ENCODE measurements at regions not wholly inside any gene's neighbourhood (a gene's known extent, or its start where the extent isn't known, plus 50 kb on each side); places are given as distances from the start of the nearest gene placed in this dataset.

DNA sequence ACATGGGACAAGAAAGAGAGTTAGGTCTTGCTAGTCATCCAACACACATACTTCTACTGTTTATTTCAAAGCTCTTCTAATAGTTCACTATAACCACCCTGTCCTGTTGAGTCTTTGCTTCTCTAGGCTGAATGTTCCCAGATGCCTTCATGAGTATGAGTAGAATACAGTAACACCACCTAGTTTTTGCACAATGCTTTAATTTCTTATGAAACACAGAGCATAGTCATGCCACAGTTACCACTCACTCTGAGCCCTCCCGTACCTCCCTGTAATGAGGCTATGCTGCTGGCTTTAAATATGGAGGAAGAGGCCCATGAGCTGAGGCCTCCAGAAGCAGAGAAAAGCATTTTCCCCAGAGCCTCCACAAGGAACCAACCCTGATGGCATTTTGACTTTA, 75.0 kb upstream of the SLC1A3 start:
- Histone ChIP-seq H3K4me3 (ENCODE audit: low read length) (no peak overlapping the region), H3K4me1 (ENCODE audit: control insufficient read depth, insufficient read depth, low read length) (no peaks in the 10 kb centered on the region), H3K9me3 (ENCODE audit: control insufficient read depth, low read length) (no peaks in the 10 kb centered on the region), H3K36me3 (ENCODE audit: control insufficient read depth, insufficient read depth, low read length) (no peaks in the 10 kb centered on the region), H3K9ac (ENCODE audit: extremely low read depth, low read length, poor library complexity, severe bottlenecking) (no peak overlapping the region), H3K27ac (ENCODE audit: low read depth, low read length) (no peak overlapping the region), H3K27me3 (ENCODE audit: control insufficient read depth, insufficient read depth, low read length, poor library complexity, severe bottlenecking) (no peaks in the 10 kb centered on the region)
- H3K9me3 Mint-ChIP-seq: no peaks in the 10 kb centered on the region
- H3K36me3 Mint-ChIP-seq (ENCODE audit: low read depth): no peaks in the 10 kb centered on the region
- 96% methylated on average over 1 of the region's 1 CpG; no CpG with 5 or more reads in 1 of the 2 experiments for WGBS, 2 experiments (ENCODE audit: insufficient coverage in 1 of 2, insufficient read length in 1 of 2)
- TF ChIP-seq, protein P1, sequence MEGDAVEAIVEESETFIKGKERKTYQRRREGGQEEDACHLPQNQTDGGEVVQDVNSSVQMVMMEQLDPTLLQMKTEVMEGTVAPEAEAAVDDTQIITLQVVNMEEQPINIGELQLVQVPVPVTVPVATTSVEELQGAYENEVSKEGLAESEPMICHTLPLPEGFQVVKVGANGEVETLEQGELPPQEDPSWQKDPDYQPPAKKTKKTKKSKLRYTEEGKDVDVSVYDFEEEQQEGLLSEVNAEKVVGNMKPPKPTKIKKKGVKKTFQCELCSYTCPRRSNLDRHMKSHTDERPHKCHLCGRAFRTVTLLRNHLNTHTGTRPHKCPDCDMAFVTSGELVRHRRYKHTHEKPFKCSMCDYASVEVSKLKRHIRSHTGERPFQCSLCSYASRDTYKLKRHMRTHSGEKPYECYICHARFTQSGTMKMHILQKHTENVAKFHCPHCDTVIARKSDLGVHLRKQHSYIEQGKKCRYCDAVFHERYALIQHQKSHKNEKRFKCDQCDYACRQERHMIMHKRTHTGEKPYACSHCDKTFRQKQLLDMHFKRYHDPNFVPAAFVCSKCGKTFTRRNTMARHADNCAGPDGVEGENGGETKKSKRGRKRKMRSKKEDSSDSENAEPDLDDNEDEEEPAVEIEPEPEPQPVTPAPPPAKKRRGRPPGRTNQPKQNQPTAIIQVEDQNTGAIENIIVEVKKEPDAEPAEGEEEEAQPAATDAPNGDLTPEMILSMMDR (conservative IDR thresholded peaks at IDR 0.05): no peak
- H3K27me3 Mint-ChIP-seq (ENCODE audit: insufficient read depth): peaks cover 3% of the 10 kb centered on the region
- no peaks in the 10 kb centered on the region for H3K4me1 Mint-ChIP-seq
- H3K4me3 Mint-ChIP-seq: no peak overlapping the region
- no peak for DNase-seq
- no peak overlapping the region for H3K27ac Mint-ChIP-seq

DNA sequence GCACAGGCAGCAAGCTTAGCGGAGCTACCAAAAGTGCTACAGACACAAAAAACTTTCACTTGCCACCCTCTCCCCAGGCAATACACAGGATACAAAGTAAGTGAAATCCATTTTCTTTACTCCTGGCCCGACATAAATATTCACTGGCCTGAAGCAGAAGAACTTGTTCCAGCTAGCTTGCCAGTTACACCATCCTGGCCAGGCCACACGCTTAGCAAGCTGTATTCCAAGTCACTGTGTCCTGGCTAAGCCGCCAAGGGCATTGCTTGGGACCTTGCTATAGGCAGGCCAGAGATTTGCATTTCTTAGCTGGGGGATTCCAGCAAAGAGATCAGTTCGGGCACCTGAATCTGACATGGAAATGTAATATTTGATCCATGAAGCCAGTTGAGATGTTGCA, 71.0 kb upstream of the SLC1A3 start:
- Mint-ChIP-seq H3K36me3 (ENCODE audit: low read depth) (no peaks in the 10 kb centered on the region), H3K27ac (no peak overlapping the region), H3K4me1 (no peaks in the 10 kb centered on the region), H3K9me3 (no peaks in the 10 kb centered on the region), H3K4me3 (no peak overlapping the region), H3K27me3 (ENCODE audit: insufficient read depth) (peaks cover 3% of the 10 kb centered on the region)
- Histone ChIP-seq H3K9ac (ENCODE audit: extremely low read depth, low read length, poor library complexity, severe bottlenecking) (no peak overlapping the region), H3K36me3 (ENCODE audit: control insufficient read depth, insufficient read depth, low read length) (no peaks in the 10 kb centered on the region), H3K4me3 (ENCODE audit: low read length) (no peak overlapping the region), H3K4me1 (ENCODE audit: control insufficient read depth, insufficient read depth, low read length) (no peaks in the 10 kb centered on the region), H3K9me3 (ENCODE audit: control insufficient read depth, low read length) (no peaks in the 10 kb centered on the region), H3K27me3 (ENCODE audit: control insufficient read depth, insufficient read depth, low read length, poor library complexity, severe bottlenecking) (no peaks in the 10 kb centered on the region), H3K27ac (ENCODE audit: low read depth, low read length) (peak overlapping the region; percentile 92)
- DNase-seq: no peak
- WGBS, 2 experiments (ENCODE audit: insufficient coverage in 1 of 2, insufficient read length in 1 of 2): 80 to 90% methylated on average over 4 to 5 of the region's 5 CpGs
- TF ChIP-seq, protein P1 (conservative IDR thresholded peaks at IDR 0.05): no peak

DNA sequence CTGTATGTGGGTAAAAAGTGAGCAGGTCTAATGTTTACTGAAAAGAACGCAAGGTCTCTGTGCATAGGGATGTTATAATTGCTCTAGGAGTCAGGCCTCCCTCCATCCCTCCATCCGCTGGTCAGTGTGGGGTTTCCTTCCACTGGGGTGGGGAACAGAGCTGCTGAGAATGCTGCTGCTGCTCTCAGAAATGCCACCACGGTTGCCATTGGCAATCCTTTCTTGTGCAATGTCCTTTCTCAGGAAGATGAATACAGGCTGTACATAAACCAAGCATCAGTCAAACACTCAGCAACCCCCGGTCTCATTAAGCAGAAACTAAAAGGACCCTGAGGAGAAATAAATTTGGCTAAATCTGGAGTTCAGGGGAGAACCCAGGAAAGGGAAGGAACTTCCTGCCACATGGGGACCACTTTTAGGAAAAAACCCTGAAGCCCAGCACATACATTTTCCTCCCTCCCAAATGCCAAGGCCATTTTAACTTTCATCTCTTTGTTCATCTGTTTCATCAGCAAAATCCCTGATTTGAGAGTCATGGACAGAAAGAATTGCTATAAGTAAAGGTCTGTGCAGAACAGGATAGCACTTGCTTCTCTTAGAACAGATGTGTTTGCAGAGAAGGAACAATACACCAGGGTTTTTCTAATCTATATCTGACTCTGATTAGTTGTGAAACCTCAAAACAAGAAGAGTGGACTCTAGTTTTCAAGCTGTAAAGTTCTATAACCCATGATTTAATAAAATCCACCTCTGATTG, 70.4 kb upstream of the SLC1A3 start:
- Mint-ChIP-seq H3K27ac (no peak overlapping the region), H3K4me1 (no peaks in the 10 kb centered on the region), H3K36me3 (ENCODE audit: low read depth) (no peaks in the 10 kb centered on the region), H3K9me3 (no peaks in the 10 kb centered on the region), H3K27me3 (ENCODE audit: insufficient read depth) (no peaks in the 10 kb centered on the region), H3K4me3 (no peak overlapping the region)
- Histone ChIP-seq H3K27me3 (ENCODE audit: control insufficient read depth, insufficient read depth, low read length, poor library complexity, severe bottlenecking) (no peaks in the 10 kb centered on the region), H3K4me3 (ENCODE audit: low read length) (no peak overlapping the region), H3K9me3 (ENCODE audit: control insufficient read depth, low read length) (no peaks in the 10 kb centered on the region), H3K36me3 (ENCODE audit: control insufficient read depth, insufficient read depth, low read length) (no peaks in the 10 kb centered on the region), H3K9ac (ENCODE audit: extremely low read depth, low read length, poor library complexity, severe bottlenecking) (no peak overlapping the region), H3K27ac (ENCODE audit: low read depth, low read length) (peak overlapping the region; percentile 92), H3K4me1 (ENCODE audit: control insufficient read depth, insufficient read depth, low read length) (peaks cover 2% of the 10 kb centered on the region)
- TF ChIP-seq, protein P1 (conservative IDR thresholded peaks at IDR 0.05): no peak
- DNase-seq: no peak
- 67 to 87% methylated on average over 1 to 4 of the region's 4 CpGs for WGBS, 2 experiments (ENCODE audit: insufficient coverage in 1 of 2, insufficient read length in 1 of 2)
